ENCODE measurements at regions not wholly inside any gene's neighbourhood (a gene's known extent, or its start where the extent isn't known, plus 50 kb on each side); places are given as distances from the start of the nearest gene placed in this dataset.

DNA sequence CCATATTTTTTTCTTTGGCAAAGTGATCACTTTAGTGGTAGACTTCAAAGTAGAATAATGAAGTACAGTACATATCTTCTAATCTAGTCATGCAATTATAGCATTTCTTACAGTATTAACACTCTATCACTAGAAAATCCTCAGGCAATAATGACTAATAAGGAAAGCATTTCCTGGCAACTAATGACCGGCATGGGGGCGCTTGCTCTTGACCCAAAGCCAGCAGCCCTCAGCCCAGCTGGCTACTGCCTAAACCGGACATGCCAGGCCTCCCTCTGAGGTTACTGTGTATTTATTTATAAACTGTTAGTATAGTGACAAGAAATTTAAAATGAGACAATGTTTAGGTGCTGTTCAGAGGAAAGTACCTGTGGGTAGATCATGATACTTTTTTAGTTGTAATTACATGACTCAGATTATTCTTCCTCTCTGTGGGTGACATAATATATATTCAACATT is 633.8 kb downstream of the PTPRC start:
- H3K27me3 ChIP-seq: no peaks in the 10 kb centered on the region
- H3K9me3 ChIP-seq: no peaks in the 10 kb centered on the region
- H3K4me3 ChIP-seq (ENCODE audit: low read depth, low read length): no peak overlapping the region
- no peaks in the 10 kb centered on the region for H3K36me3 ChIP-seq
- H3K4me1 ChIP-seq: no peaks in the 10 kb centered on the region; the same call in 1 of the 2 replicates
- TF ChIP-seq, protein P1, sequence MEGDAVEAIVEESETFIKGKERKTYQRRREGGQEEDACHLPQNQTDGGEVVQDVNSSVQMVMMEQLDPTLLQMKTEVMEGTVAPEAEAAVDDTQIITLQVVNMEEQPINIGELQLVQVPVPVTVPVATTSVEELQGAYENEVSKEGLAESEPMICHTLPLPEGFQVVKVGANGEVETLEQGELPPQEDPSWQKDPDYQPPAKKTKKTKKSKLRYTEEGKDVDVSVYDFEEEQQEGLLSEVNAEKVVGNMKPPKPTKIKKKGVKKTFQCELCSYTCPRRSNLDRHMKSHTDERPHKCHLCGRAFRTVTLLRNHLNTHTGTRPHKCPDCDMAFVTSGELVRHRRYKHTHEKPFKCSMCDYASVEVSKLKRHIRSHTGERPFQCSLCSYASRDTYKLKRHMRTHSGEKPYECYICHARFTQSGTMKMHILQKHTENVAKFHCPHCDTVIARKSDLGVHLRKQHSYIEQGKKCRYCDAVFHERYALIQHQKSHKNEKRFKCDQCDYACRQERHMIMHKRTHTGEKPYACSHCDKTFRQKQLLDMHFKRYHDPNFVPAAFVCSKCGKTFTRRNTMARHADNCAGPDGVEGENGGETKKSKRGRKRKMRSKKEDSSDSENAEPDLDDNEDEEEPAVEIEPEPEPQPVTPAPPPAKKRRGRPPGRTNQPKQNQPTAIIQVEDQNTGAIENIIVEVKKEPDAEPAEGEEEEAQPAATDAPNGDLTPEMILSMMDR (IDR thresholded peaks at IDR 0.05; ENCODE audit: low read depth, low read length): no peak
- DNase-seq: no peak

DNA sequence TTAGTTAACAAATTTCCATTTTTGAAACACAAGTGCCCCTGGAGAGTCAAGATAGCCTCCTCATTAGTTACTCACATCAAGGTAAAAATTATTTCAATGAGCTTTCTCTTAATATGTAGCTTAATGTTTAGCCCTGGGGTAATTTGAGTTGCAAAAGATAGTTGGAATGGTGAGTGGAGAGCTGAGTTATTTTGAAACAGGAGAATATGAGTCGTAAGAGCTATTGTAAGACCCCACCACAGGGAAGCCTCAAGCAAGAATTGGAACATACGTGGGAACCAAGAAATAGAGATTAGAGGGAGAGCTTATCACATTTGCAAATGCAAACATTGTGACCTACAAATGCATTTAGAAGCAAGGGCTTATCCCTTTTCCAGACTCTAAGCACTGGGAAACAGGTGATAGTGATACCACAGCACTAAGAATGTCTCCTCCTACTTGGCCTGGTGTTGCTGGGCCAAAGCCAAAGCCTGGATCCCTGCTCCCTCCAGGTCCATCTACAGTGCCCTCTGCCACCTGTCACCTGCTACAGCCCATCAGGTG is 635.1 kb downstream of the PTPRC start:
- H3K36me3 ChIP-seq: no peaks in the 10 kb centered on the region
- DNase-seq: no peak
- H3K9me3 ChIP-seq: no peaks in the 10 kb centered on the region
- H3K4me3 ChIP-seq (ENCODE audit: low read depth, low read length): no peak overlapping the region
- H3K4me1 ChIP-seq: no peaks in the 10 kb centered on the region; the same call in 1 of the 2 replicates
- no peaks in the 10 kb centered on the region for H3K27me3 ChIP-seq
- TF ChIP-seq, protein P1 (IDR thresholded peaks at IDR 0.05; ENCODE audit: low read depth, low read length): no peak

DNA sequence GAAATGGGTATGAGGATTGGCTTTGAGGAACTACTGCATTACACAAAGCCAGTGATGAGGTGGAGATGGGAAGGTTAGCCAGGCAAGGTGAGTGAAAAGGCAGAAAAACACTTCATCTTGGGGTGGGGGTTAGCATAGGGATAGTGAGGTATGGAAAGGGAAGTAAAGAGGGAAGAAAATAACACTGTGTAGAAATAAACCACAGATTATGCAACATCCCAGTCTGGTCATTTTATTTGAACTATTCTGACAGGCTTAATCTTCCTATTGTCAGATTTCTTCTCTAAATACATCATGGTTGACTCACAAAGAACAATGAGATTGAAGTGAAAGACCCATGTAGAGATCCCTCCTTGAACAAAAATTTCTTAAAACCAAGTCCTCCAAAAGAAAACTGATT is 640.2 kb downstream of the PTPRC start:
- H3K4me1 ChIP-seq: no peaks in the 10 kb centered on the region
- H3K27me3 ChIP-seq: no peaks in the 10 kb centered on the region
- no peak overlapping the region for H3K4me3 ChIP-seq (ENCODE audit: low read depth, low read length)
- TF ChIP-seq, protein P1 (IDR thresholded peaks at IDR 0.05; ENCODE audit: low read depth, low read length): no peak
- H3K9me3 ChIP-seq: no peaks in the 10 kb centered on the region
- no peaks in the 10 kb centered on the region for H3K36me3 ChIP-seq
- no peak for DNase-seq

DNA sequence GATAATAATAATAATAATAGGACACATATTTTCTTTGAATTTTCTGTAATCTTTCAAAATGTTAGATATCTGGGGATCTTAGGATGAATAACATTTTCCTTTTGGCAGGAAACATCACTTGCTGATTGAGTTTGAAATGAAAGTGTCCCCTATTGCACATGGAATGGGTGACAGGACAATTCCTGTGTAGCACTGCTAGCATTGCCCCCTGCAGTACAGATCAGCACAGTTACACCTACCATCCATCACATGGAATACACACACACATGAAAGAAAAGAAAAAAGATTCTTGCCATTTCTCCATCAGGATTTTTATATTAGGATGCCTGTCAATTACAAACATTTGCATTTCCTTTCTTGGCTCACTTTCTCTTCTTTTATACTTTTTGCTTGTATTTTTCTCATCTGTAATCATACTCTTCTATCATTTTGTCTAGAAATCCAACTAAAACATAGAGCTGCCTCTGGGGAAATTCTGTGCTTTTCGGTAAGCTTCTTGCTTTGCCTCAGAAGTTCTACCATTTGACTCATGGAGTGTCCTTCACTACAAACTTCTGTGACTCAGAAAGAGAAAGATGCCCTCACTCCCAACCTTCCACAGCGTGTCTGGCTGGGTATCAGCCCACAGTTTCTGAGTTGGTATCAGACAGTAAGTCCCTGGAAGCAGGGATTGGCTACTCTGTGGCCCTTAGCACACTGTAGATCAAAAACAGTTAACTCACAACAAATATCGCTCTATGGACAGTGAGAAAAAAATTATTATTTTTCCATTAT is 641.2 kb downstream of the PTPRC start:
- DNase-seq: no peak
- Histone ChIP-seq H3K27me3 (no peaks in the 10 kb centered on the region), H3K4me3 (ENCODE audit: low read depth, low read length) (no peak overlapping the region), H3K4me1 (no peaks in the 10 kb centered on the region), H3K36me3 (no peaks in the 10 kb centered on the region), H3K9me3 (no peaks in the 10 kb centered on the region)
- TF ChIP-seq, protein P1 (IDR thresholded peaks at IDR 0.05; ENCODE audit: low read depth, low read length): peak; percentile 37

DNA sequence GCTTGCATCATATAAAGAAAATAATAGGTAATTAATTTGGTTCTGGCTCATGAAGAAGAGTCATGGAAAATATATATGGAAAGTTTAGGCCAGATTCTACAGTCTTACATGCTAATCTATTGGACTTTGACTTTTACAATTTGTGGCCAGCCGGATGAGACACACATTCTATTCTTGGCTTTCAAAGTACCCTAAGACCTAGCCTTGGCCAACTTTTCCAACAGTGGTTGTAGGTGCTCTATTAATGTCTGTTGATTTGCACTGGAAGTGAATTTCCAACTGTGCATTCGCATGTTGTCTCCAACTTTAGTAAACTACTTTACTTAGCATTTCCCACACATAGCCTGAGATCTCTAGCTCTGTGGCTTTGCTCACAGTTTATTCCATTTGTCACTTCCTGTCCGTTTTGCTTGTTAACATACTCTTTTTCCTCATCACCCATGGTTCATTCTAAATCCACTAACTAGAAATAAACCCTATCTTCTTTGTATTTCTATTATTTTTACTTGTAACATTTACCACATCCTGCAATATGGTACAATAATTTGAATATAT is 644.0 kb downstream of the PTPRC start:
- no peak for DNase-seq
- H3K4me3 ChIP-seq (ENCODE audit: low read depth, low read length): no peak overlapping the region

More for the DNA sequence above, 644.0 kb downstream of the PTPRC start:
- Histone ChIP-seq H3K27me3 (no peaks in the 10 kb centered on the region), H3K4me1 (no peaks in the 10 kb centered on the region), H3K36me3 (no peaks in the 10 kb centered on the region), H3K9me3 (no peaks in the 10 kb centered on the region)
- TF ChIP-seq, protein P1 (IDR thresholded peaks at IDR 0.05; ENCODE audit: low read depth, low read length): no peak

Measured in BE2C (cell line).